LNCaP clone FGC (cell line): ENCODE measurements at regions not wholly inside any gene's neighbourhood (a gene's known extent, or its start where the extent isn't known, plus 50 kb on each side); places are given as distances from the start of the nearest gene placed in this dataset.

Experiments used
- DNase-seq: peaks from one replicate; pipeline ENCODE4 v3.0.0-alpha.2; 2011; ENCODE audit warnings: low read depth
- H3K4me3 ChIP-seq: 2 replicates; pipeline ENCODE4 v1.5.1; 2011; ENCODE audit warnings: mild to moderate bottlenecking, low read depth, low read length, control low read depth
- CTCF ChIP-seq: IDR thresholded peaks from 2 replicates; pipeline ENCODE4 v1.5.1; 2012; ENCODE audit warnings: mild to moderate bottlenecking; ENCODE audit not compliant: control insufficient read depth, insufficient read depth; ENCODE audit errors: extremely low read depth

DNA sequence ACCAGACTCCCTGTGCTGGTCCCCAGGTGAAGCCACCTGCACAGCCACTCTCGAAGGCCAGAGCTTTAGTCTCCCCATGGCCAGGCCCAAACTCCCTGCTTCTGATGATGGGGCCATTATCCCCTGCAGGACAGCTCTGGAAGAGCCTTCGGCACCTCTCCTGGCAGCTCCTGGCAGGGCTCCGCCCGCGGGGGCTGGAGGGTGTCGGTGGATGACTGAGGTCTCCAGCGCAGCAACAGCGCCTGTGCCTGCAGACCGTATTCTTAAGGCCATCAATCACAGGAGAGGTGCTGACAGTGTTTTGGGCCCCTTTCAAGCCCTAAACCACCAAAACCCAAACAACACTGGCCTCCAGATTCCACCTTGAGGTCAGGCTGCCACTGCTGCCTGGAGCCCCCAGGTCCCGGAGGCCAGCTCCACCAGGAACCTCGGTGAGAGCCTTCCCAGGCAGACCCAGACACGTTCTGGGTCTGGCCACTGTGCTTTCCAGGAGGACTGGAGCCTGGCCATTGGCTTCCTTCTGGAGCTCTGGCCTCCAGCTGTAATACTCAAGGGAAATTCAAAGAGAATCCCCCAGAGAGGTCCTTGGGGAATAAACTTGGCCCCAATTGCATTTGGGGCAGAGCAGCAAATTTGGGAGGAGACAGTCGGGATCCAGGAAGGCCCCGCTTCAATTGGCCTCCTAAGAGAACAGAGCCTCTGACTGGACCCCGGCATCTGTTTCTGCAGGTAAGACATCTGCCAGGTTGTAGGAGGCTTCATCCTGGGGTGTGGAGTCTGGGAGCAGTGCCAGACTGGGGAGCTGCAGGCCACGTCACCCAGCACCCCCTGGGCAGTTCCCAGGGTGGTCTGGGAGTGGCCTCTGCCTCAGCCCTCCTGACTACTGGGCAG, 210.6 kb upstream of the RTL1 start:
- no peak for TF ChIP-seq CTCF
- no peak for DNase-seq
- no peak overlapping the region for H3K4me3 ChIP-seq

GRCh38 chr14:101114726-101115515, 211.4 kb upstream of the RTL1 start:
- DNase-seq, result no peak
- no peak overlapping the region for H3K4me3 ChIP-seq
- no peak for TF ChIP-seq CTCF

DNA sequence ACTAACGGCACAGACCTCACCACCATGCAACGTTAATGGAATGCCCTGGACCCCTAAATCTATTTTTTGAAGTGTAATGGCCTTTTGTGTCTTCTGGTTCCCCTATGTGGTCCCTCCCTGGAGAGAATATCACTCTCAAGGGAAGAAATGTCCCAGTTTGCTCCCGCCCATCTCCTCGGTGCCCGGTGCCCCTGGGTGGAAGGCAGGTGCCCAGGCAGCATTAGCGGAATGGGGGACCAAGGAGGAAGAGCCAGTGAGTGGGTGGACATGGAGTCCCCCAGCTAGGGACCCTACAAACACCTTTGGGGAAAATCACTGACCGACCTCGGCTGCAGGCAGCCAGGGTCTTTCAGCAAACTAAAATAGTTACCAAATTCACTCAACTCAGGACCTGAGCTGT, 212.1 kb upstream of the RTL1 start:
- no peak overlapping the region for H3K4me3 ChIP-seq
- TF ChIP-seq CTCF, result no peak
- no peak for DNase-seq

DNA sequence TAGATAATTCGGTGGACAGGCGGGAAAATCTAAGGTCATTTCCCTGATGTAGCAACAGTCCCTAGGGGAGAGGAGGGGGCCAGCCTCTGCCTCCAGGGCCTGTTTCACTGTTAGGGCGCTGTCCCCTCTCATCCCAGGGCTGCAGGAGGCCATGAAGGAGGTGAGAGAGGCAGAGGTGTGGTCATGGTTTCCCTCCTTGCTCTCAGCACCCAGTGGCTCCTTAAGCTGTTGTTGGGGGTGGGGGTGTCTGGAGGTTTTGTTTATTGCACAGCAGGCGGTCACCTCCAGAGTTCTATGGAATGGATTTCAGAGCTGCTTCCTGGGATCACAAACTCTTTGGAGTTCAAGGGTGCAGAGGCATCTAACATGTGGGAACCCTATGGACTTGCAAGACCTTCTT, 212.5 kb upstream of the RTL1 start:
- no peak for DNase-seq
- H3K4me3 ChIP-seq, result no peak overlapping the region
- TF ChIP-seq CTCF, result no peak

DNA sequence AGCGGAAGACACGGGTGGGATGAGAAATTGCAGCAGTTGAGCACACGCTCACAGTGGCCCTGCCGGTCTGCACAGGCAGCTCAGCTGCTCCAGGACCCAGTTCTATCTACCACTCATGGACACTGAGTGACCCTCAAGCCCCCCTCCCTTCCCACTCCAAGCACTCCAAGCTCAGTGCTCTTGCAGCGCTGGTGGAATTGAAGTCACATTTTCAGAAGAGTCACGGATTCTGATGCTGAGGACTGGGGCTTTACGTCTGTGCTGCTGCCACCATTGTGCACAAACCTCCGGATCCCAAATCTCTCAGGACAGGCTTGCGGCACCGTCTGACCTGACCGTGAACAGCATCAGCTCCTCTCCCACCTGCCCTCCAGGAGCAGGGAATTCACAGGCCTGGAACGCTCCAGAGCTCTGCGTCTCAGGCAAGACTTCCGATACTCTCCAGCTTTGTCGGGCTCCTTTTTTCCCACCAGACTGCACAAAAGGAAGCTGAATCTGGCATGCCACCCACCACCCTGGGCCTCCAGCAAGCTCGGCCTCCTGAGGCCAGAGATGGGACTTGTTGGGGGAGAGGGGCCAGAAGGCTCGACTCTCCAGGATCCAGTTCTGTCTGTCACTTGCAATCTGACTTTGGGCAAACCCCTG, 213.1 kb upstream of the RTL1 start:
- H3K4me3 ChIP-seq, result no peak overlapping the region
- TF ChIP-seq CTCF, result no peak
- DNase-seq, result no peak

DNA sequence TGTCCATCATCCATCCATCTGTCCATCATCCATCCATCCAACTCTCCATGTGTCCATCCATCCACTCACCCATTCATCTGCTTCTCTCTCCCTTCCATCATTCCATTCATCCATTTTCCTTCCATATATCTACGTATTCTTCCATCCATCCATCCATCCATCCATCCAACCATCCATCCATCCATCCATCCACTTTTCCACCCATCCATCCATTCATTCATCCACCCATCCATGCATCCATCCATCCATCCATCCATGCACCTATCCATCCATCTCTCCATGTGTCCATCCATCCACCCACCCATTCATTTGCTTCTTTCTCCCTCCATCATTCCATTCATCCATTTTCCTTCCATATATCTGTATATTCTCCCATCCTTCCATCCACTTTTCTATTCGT, 214.0 kb upstream of the RTL1 start:
- no peak for TF ChIP-seq CTCF
- no peak for DNase-seq
- no peak overlapping the region for H3K4me3 ChIP-seq
